ENCODE measurements at regions not wholly inside any gene's neighbourhood (a gene's known extent, or its start where the extent isn't known, plus 50 kb on each side); places are given as distances from the start of the nearest gene placed in this dataset.

- no peak for DNase-seq (ENCODE audit: extremely low read depth, insufficient read length)
- H3K27me3 ChIP-seq (replicated peaks; ENCODE audit: control insufficient read depth, insufficient read depth, low read length) = no peaks in the 10 kb centered on the region
- no peak overlapping the region for H3K4me3 ChIP-seq (replicated peaks; ENCODE audit: low read depth, low read length)
- H3K36me3 ChIP-seq (ENCODE audit: control insufficient read depth, insufficient read depth, low read length) = no peaks in the 10 kb centered on the region
- TF ChIP-seq CTCF (IDR thresholded peaks at IDR 0.05; ENCODE audit: insufficient read depth, low read length, poor library complexity, severe bottlenecking) = no peak
Observed at GRCh38 chr19:30906871-30907270, 442.4 kb downstream of the TSHZ3 start.

- H3K4me3 ChIP-seq (replicated peaks; ENCODE audit: low read depth, low read length) = no peak overlapping the region
- no peaks in the 10 kb centered on the region for H3K36me3 ChIP-seq (ENCODE audit: control insufficient read depth, insufficient read depth, low read length)
- no peak for TF ChIP-seq CTCF (IDR thresholded peaks at IDR 0.05; ENCODE audit: insufficient read depth, low read length, poor library complexity, severe bottlenecking)
- no peaks in the 10 kb centered on the region for H3K27me3 ChIP-seq (replicated peaks; ENCODE audit: control insufficient read depth, insufficient read depth, low read length)
- no peak for DNase-seq (ENCODE audit: extremely low read depth, insufficient read length)
Observed at GRCh38 chr19:30900051-30900450, 449.2 kb downstream of the TSHZ3 start.

- Histone ChIP-seq H3K36me3 (ENCODE audit: control insufficient read depth, insufficient read depth, low read length) (no peaks in the 10 kb centered on the region), H3K4me3 (replicated peaks; ENCODE audit: low read depth, low read length) (no peak overlapping the region), H3K27me3 (replicated peaks; ENCODE audit: control insufficient read depth, insufficient read depth, low read length) (no peaks in the 10 kb centered on the region)
- DNase-seq (ENCODE audit: extremely low read depth, insufficient read length) = no peak
- no peak for TF ChIP-seq CTCF (IDR thresholded peaks at IDR 0.05; ENCODE audit: insufficient read depth, low read length, poor library complexity, severe bottlenecking)
Observed at GRCh38 chr19:30898353-30899103, 450.7 kb downstream of the TSHZ3 start.

- no peak for DNase-seq (ENCODE audit: extremely low read depth, insufficient read length)
- Histone ChIP-seq H3K27me3 (replicated peaks; ENCODE audit: control insufficient read depth, insufficient read depth, low read length) (no peaks in the 10 kb centered on the region), H3K4me3 (replicated peaks; ENCODE audit: low read depth, low read length) (no peak overlapping the region), H3K36me3 (ENCODE audit: control insufficient read depth, insufficient read depth, low read length) (no peaks in the 10 kb centered on the region)
- TF ChIP-seq CTCF (IDR thresholded peaks at IDR 0.05; ENCODE audit: insufficient read depth, low read length, poor library complexity, severe bottlenecking) = no peak
Observed at GRCh38 chr19:30897553-30897952, 451.7 kb downstream of the TSHZ3 start.

GRCh38 chr19:30897034-30897433 is 452.2 kb downstream of the TSHZ3 start:
- no peaks in the 10 kb centered on the region for H3K36me3 ChIP-seq (ENCODE audit: control insufficient read depth, insufficient read depth, low read length)
- no peak overlapping the region for H3K4me3 ChIP-seq (replicated peaks; ENCODE audit: low read depth, low read length)
- no peaks in the 10 kb centered on the region for H3K27me3 ChIP-seq (replicated peaks; ENCODE audit: control insufficient read depth, insufficient read depth, low read length)
- DNase-seq (ENCODE audit: extremely low read depth, insufficient read length) = no peak
- TF ChIP-seq CTCF (IDR thresholded peaks at IDR 0.05; ENCODE audit: insufficient read depth, low read length, poor library complexity, severe bottlenecking) = no peak

GRCh38 chr19:30896554-30896953 is 452.7 kb downstream of the TSHZ3 start:
- no peak for DNase-seq (ENCODE audit: extremely low read depth, insufficient read length)
- no peak overlapping the region for H3K4me3 ChIP-seq (replicated peaks; ENCODE audit: low read depth, low read length)

More at GRCh38 chr19:30896554-30896953, 452.7 kb downstream of the TSHZ3 start:
- H3K27me3 ChIP-seq (replicated peaks; ENCODE audit: control insufficient read depth, insufficient read depth, low read length) = no peaks in the 10 kb centered on the region
- TF ChIP-seq CTCF (IDR thresholded peaks at IDR 0.05; ENCODE audit: insufficient read depth, low read length, poor library complexity, severe bottlenecking) = no peak
- H3K36me3 ChIP-seq (ENCODE audit: control insufficient read depth, insufficient read depth, low read length) = no peaks in the 10 kb centered on the region
